ENCODE measurements at regions not wholly inside any gene's neighbourhood (a gene's known extent, or its start where the extent isn't known, plus 50 kb on each side); places are given as distances from the start of the nearest gene placed in this dataset.
"Not testable (repeated sequence)": the region's sequence is repeated elsewhere in the genome, so short reads cannot be mapped to it uniquely, and the experiment has no call there.

DNA sequence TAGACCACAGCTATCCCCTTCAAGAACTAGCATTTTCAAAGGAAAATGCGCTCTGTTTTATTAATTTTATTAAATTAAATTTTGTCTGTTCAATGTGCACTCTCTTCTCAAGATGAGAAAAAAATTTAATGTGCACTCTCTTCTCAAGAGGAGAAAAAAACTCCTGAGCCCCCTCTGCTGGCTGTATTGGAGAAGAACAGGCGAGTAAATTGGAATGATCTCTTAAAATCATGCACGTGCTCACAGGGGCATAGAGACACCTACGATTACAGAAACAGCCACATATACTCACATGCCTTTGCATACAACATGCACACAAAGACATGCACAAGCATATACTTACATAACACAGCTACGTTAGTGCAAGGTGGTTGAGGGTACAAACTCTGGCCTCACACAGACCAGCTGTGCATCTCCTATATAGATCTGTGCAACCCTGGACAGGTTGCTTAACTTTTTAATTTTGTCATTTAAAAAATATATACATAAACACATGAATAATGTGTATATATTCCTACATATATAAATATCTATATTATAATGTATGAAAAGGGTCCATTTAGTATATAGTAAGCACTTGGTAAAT lies 176.2 kb upstream of the CXorf66 start:
- no peaks in the 10 kb centered on the region for H3K4me1 ChIP-seq
- no peaks in the 10 kb centered on the region for H3K36me3 ChIP-seq
- no peak overlapping the region for H3K27ac ChIP-seq
- H3K4me3 ChIP-seq: no peak overlapping the region
- H3K27me3 ChIP-seq: no peaks in the 10 kb centered on the region
- DNase-seq (no peak), ATAC-seq (peak; percentile 44)
- intact Hi-C loops (cut with DNase I): no loop called here
- H3K9me3 ChIP-seq: no peaks in the 10 kb centered on the region
- TF ChIP-seq, protein P1, sequence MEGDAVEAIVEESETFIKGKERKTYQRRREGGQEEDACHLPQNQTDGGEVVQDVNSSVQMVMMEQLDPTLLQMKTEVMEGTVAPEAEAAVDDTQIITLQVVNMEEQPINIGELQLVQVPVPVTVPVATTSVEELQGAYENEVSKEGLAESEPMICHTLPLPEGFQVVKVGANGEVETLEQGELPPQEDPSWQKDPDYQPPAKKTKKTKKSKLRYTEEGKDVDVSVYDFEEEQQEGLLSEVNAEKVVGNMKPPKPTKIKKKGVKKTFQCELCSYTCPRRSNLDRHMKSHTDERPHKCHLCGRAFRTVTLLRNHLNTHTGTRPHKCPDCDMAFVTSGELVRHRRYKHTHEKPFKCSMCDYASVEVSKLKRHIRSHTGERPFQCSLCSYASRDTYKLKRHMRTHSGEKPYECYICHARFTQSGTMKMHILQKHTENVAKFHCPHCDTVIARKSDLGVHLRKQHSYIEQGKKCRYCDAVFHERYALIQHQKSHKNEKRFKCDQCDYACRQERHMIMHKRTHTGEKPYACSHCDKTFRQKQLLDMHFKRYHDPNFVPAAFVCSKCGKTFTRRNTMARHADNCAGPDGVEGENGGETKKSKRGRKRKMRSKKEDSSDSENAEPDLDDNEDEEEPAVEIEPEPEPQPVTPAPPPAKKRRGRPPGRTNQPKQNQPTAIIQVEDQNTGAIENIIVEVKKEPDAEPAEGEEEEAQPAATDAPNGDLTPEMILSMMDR (IDR thresholded peaks at IDR 0.05): peak; percentile 54

DNA sequence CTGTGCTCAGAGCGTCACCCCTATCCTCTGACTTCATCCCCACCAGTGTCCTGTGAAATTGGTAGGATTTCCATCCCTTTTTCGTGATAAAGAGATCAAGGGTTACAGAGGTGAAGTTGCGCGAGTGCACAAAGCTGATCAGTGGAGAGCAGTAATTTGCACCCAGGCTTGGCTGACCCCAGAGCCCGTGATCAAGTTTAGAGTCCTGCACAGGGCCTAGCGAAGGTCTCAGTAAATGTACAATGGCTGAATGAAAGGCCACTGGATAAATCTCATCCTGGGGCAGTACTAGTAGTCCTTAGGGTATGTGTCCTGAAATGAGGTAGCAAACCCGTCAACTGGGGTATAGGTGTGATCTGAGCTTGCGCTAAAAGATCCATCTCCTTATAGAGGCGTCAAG lies 173.2 kb upstream of the CXorf66 start:
- ATAC-seq; H3K27me3 ChIP-seq; H3K36me3 ChIP-seq; H3K27ac ChIP-seq; H3K9me3 ChIP-seq; intact Hi-C loops (cut with DNase I); H3K4me3 ChIP-seq; H3K4me1 ChIP-seq; DNase-seq: not testable (repeated sequence)

DNA sequence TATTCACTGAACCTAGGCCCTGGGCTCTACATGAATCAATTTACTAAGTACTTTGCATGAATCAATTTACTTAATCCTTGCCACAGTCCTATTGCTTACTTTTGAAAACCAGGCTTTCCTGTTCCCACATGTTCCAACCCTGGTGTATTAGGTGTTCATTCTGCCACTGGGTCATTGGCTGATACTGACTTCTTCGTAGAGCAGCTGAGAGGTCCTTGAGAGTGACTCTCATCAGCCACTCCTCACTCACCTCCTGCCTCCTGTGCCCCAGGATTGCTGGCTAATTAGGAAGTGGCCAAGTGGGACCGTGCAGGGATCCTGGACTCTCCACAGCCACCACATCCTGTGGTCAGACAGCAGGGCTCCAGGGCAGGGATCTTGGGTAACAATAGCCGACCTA lies 172.7 kb upstream of the CXorf66 start:
- ATAC-seq: peak; percentile 60
- intact Hi-C loops (cut with DNase I); H3K27ac ChIP-seq; H3K4me3 ChIP-seq; DNase-seq; H3K36me3 ChIP-seq; H3K9me3 ChIP-seq; H3K27me3 ChIP-seq; H3K4me1 ChIP-seq: not testable (repeated sequence)

DNA sequence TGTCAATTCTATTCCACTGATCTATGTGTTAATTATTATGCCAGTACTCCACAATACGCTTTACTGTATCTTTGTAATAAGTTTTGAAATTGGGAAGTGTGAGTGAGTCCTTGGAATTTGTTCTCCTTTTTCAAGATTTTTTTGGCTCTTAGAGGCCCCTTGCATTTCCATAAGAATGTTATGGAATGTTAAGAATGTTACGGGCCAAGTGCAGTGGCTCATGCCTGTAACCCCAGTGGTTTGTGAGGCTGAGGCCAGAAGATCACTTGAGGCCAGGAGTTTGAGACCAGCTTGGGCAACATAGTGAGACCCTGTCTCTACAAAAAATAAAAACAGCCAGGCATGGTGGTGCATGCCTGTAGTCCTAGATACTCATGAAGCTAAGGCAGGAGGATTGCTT lies 167.6 kb upstream of the CXorf66 start:
- H3K27me3 ChIP-seq: no peaks in the 10 kb centered on the region
- no peaks in the 10 kb centered on the region for H3K36me3 ChIP-seq
- H3K27ac ChIP-seq: no peak overlapping the region
- DNase-seq: no peak
- ATAC-seq: no peak
- no peak overlapping the region for H3K4me3 ChIP-seq
- no peaks in the 10 kb centered on the region for H3K9me3 ChIP-seq
- TF ChIP-seq, protein P1 (IDR thresholded peaks at IDR 0.05): no peak
- H3K4me1 ChIP-seq: no peaks in the 10 kb centered on the region
- intact Hi-C loops (cut with DNase I): no loop called here

DNA sequence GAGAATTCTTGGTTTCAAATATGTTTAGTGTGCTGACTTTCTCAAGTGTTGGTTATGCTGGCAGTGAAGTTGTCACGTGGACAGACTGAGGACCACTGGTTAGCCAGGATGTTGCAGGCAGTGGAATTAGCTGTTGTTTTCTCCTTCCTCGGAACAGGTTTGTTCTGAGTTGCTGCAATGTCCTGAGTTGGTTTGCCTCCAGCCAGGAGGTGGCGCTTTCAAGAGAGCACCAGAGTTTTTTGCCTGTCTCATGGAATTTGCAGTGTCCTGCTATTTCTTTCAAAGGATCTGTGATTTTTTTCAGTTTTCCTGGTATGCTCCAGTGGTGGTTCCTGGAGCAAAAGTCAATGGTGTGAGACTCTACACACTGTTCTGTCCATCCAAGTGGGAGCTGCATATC lies 158.1 kb upstream of the CXorf66 start:
- DNase-seq: no peak
- TF ChIP-seq, protein P1 (IDR thresholded peaks at IDR 0.05): peak; percentile 21
- H3K4me1 ChIP-seq: no peaks in the 10 kb centered on the region
- intact Hi-C loops (cut with DNase I): no loop called here
- H3K9me3 ChIP-seq: no peaks in the 10 kb centered on the region
- H3K4me3 ChIP-seq: no peak overlapping the region
- H3K27me3 ChIP-seq: no peaks in the 10 kb centered on the region
- no peaks in the 10 kb centered on the region for H3K36me3 ChIP-seq
- ATAC-seq: no peak
- H3K27ac ChIP-seq: no peak overlapping the region

DNA sequence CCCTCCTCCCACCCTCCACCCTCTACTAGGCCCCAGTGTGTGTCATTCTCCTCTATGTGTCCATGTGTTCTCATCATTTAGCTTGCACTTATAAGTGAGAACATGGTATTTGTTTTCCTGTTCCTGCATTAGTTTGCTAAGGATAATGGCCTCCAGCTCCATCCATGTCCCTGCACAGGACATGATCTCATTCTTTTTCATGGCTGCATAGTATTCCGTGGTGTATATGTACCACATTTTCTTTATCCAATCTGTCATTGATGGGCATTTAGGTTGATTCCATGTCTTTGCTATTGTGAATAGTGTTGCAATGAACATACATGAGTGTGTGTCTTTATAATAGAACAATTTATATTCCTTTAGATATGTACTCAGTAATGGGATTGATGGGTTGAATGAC lies 148.7 kb upstream of the CXorf66 start:
- H3K27me3 ChIP-seq; H3K4me3 ChIP-seq; intact Hi-C loops (cut with DNase I); DNase-seq; ATAC-seq; H3K4me1 ChIP-seq; H3K27ac ChIP-seq; H3K9me3 ChIP-seq; H3K36me3 ChIP-seq: not testable (repeated sequence)

DNA sequence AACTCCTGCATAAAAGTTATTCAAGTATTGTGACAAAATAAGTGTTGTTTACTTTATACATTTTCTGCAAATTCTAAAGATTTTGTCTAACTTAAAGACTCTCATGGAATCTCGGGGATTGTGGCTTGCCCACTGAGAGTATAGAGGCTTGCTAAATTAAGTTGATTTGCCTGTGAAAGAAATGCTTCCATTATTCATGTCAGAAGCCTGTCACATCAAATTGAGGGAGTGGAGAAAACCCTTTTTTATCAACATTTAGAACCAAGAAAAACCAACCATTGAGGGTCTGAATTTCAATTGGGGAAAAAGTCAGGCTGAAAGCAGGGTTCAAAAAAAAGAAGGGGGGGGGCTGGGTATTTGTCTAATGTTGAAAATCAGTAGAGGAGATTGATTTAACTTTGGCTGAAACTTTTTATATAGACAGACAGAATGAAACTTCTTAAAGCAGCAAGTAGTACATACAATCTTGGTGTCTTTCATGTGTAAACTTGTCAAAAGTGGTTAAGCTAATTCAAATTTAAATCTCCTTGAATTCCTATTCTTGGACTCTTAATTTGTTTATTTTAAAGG lies 144.8 kb upstream of the CXorf66 start:
- intact Hi-C loops (cut with DNase I): no loop called here
- Histone ChIP-seq H3K27ac (no peak overlapping the region), H3K4me3 (no peak overlapping the region), H3K9me3 (no peaks in the 10 kb centered on the region), H3K36me3 (no peaks in the 10 kb centered on the region), H3K4me1 (no peaks in the 10 kb centered on the region), H3K27me3 (no peaks in the 10 kb centered on the region)
- TF ChIP-seq, protein P1 (IDR thresholded peaks at IDR 0.05): no peak
- ATAC-seq (no peak), DNase-seq (no peak)

Measured in upper lobe of right lung (tissue), 1 donor.